Uterus (tissue), 3 donors: ENCODE measurements at regions not wholly inside any gene's neighbourhood (a gene's known extent, or its start where the extent isn't known, plus 50 kb on each side); places are given as distances from the start of the nearest gene placed in this dataset.

Experiments used
- DNase-seq, 2 donors: peaks; one replicate each; pipeline ENCODE4 v3.0.0-alpha.2; 2019 to 2020
- H3K27ac ChIP-seq, 2 donors: fragments of 200-600 bp; sonication (generic); 1 replicate in 1 of 2; 2 replicates in 1 of 2; pipeline ENCODE4 v1.5.1; 2016 to 2018
- H3K27me3 ChIP-seq, 2 donors: fragments of 200-600 bp; sonication (generic); one replicate each; pipeline ENCODE4 v1.5.1; 2018 to 2019; ENCODE audit warnings: control low read depth in 1 of 2
- H3K36me3 ChIP-seq, 2 donors: fragments of 200-600 bp; sonication (generic); one replicate each; pipeline ENCODE4 v1.5.1; 2019; ENCODE audit warnings: control low read depth in 1 of 2
- H3K4me1 ChIP-seq, 2 donors: fragments of 200-600 bp; sonication (generic); one replicate each; pipeline ENCODE4 v1.5.1; 2018 to 2019; ENCODE audit warnings: control low read depth in 1 of 2
- H3K4me3 ChIP-seq, 2 donors: fragments of 200-600 bp; sonication (generic); 1 replicate in 1 of 2; 2 replicates in 1 of 2; pipeline ENCODE4 v1.5.1; 2018 to 2019; ENCODE audit warnings: mild to moderate bottlenecking in 1 of 2
- H3K9me3 ChIP-seq, 2 donors: fragments of 200-600 bp; sonication (generic); one replicate each; pipeline ENCODE4 v1.5.1; 2019; ENCODE audit warnings: control low read depth in 1 of 2
- POLR2A ChIP-seq, 2 donors: fragments of 450-650 bp; IDR thresholded peaks; one replicate each; pipeline ENCODE4 v1.6.1; 2016; ENCODE audit warnings: antibody characterized with exemption in 2 of 2, mild to moderate bottlenecking in 1 of 2, moderate library complexity in 1 of 2
- intact Hi-C: fragments of 100-400 bp; cut with DNase I; formaldehyde crosslinking; loops from one replicate; pipeline ENCODE4 v1.15.1; 2023; ENCODE audit warnings: low total_unique reads
- TF ChIP-seq, protein P1 (sequence below), 4 experiments: fragments of 200-600 bp in 2 of 4; fragments of 450-650 bp in 2 of 4; sonication (generic) in 2 of 4; IDR thresholded peaks; one replicate each; pipeline ENCODE4 v1.5.1; 2016 to 2019; ENCODE audit warnings: antibody characterized with exemption in 4 of 4, mild to moderate bottlenecking in 2 of 4, moderate library complexity in 1 of 4
- donor health status: DM: yes; HTN: yes; CAD: no.

DNA sequence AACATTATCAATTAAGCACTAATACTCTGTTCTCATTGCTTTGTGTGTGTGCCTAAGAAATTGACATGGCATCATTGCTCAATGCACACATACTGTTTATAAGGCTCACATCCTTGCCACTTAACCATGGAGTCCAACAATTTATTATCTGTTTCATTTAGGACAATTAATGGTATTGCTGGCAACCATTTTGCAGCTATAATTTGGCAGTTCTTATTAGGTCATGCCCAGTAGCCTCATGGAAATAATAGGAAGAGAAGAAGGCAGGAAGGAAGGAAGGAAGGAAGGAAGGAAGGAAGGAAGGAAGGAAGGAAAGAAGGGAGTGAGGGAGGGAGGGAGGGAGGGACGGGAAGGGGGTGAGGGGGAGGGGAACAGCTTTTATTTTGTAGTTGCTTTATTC lies 285.5 kb upstream of the SLC24A2 start:
- Histone ChIP-seq H3K4me1 (no peaks in the 10 kb centered on the region), H3K27ac (no peak overlapping the region), H3K36me3 (no peaks in the 10 kb centered on the region), H3K4me3 (no peak overlapping the region), H3K27me3 (no peaks in the 10 kb centered on the region), H3K9me3 (no peaks in the 10 kb centered on the region)
- intact Hi-C loops = no loop called here
- TF ChIP-seq POLR2A (IDR thresholded peaks at IDR 0.05) = no peak
- TF ChIP-seq, protein P1, sequence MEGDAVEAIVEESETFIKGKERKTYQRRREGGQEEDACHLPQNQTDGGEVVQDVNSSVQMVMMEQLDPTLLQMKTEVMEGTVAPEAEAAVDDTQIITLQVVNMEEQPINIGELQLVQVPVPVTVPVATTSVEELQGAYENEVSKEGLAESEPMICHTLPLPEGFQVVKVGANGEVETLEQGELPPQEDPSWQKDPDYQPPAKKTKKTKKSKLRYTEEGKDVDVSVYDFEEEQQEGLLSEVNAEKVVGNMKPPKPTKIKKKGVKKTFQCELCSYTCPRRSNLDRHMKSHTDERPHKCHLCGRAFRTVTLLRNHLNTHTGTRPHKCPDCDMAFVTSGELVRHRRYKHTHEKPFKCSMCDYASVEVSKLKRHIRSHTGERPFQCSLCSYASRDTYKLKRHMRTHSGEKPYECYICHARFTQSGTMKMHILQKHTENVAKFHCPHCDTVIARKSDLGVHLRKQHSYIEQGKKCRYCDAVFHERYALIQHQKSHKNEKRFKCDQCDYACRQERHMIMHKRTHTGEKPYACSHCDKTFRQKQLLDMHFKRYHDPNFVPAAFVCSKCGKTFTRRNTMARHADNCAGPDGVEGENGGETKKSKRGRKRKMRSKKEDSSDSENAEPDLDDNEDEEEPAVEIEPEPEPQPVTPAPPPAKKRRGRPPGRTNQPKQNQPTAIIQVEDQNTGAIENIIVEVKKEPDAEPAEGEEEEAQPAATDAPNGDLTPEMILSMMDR (IDR thresholded peaks at IDR 0.05) = no peak
- no peak for DNase-seq

DNA sequence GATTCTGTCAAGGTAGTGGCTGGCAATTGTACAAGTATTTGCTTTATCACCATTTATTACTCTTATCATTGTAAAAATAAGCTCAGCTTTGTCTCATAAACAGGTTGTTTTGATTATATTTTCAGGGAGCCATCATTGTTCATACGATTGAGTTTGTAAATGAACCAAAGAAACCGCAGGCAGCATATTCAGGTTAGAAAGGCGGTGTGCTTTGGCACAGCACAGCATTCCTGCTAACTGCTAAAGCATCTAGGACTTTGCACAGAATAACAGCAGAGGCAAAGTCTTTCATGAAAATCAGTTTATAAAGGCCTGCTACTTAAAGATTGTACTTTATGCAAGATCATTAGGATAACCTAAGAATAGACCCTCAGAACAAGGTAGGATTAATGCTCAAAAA lies 281.5 kb upstream of the SLC24A2 start:
- Histone ChIP-seq H3K27ac (no peak overlapping the region), H3K27me3 (no peaks in the 10 kb centered on the region), H3K4me3 (no peak overlapping the region), H3K4me1 (no peaks in the 10 kb centered on the region), H3K9me3 (no peaks in the 10 kb centered on the region), H3K36me3 (no peaks in the 10 kb centered on the region)
- intact Hi-C loops = no loop called here
- no peak for DNase-seq
- TF ChIP-seq, protein P1 (IDR thresholded peaks at IDR 0.05) = no peak
- TF ChIP-seq POLR2A (IDR thresholded peaks at IDR 0.05) = no peak

DNA sequence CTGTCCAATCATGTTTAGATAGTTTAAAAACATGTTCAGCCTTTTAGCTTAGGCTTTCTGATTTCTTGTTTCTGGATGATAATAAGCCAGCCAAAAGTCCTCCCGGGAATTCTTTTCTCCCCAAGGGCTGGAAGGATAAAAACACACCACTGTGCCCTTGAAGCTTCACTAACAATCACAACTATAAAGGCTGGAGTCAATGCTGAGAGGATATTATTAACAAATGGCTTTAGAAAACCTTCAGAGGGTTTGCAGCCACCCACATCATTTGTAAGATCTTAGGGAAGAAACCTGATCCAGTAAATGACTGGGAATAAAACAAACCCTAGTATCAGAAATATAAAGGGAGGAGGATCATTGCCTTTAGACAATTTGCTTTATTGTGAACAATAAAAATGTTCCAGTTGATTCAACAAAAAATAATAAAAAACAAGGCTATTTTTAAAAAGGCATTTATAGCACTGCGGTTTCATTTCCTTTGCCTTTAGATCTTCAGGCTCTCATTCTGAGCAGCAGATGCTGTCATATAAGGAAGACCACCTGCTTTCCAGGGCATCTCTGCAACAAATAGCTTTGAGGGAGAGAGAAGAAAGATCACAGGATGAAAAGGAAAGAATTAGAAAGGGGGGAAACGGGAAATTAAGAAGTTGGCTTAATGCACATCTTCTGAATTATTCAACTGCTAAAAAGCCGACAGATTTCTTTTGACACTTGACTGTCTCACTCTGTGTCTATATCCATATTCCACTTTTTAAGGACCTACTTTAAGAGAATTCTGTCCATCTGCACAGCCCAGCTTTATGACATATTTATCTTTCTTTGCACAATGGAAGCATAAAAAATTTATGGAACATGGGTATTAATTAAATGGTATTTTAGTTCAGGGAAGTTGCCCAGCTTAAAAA lies 277.2 kb upstream of the SLC24A2 start:
- intact Hi-C loops = no loop called here
- H3K4me1 ChIP-seq = no peaks in the 10 kb centered on the region
- H3K27me3 ChIP-seq = no peaks in the 10 kb centered on the region
- TF ChIP-seq, protein P1 (IDR thresholded peaks at IDR 0.05) = no peak
- TF ChIP-seq POLR2A (IDR thresholded peaks at IDR 0.05) = no peak
- no peak for DNase-seq
- no peak overlapping the region for H3K4me3 ChIP-seq
- no peak overlapping the region for H3K27ac ChIP-seq
- H3K36me3 ChIP-seq = no peaks in the 10 kb centered on the region
- H3K9me3 ChIP-seq = no peaks in the 10 kb centered on the region

DNA sequence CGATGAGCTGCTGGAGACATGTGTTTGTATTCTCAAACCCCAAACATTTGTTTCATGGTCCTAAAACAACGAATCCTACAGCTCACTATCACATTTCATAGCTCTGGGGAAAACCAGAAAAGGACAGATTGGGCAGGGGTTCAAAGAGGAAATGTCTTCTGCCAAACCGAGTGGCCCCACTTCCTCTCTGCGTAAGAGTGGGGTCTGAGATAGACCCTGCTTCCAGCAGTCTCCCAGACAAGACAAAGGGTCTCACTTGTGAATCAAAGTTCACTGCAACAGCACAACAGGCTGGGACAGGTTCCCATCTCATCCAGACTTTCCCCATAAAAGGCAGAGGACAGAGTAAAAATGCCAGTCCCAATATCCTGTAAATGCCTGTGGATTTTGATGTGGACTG lies 276.2 kb upstream of the SLC24A2 start:
- Histone ChIP-seq H3K27me3 (no peaks in the 10 kb centered on the region), H3K4me3 (no peak overlapping the region), H3K4me1 (no peaks in the 10 kb centered on the region), H3K9me3 (no peaks in the 10 kb centered on the region), H3K27ac (no peak overlapping the region), H3K36me3 (no peaks in the 10 kb centered on the region)
- DNase-seq = no peak
- TF ChIP-seq POLR2A (IDR thresholded peaks at IDR 0.05) = no peak
- TF ChIP-seq, protein P1 (IDR thresholded peaks at IDR 0.05) = no peak
- intact Hi-C loops = no loop called here

DNA sequence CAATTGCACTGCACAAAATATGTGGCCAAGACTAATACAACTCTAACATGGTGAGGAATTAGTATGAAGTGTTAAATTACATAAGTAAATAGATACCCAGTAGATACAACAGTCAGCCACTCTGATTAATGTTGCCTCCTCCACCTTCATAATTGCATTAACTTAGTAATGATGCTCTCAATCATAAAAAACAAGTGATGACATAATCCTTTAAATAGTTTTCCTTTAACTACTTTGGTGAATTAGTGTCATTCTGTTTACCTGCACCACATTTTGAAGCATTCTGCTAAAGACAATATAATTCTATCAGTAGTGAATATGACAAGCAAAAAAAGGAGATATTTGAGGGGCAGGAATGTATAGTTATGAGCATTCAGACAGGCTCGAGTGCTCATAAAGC lies 265.9 kb upstream of the SLC24A2 start:
- H3K9me3 ChIP-seq = no peaks in the 10 kb centered on the region
- no peak overlapping the region for H3K4me3 ChIP-seq
- H3K36me3 ChIP-seq = no peaks in the 10 kb centered on the region
- no peak for DNase-seq
- no peak overlapping the region for H3K27ac ChIP-seq
- H3K27me3 ChIP-seq = no peaks in the 10 kb centered on the region
- intact Hi-C loops = no loop called here
- TF ChIP-seq, protein P1 (IDR thresholded peaks at IDR 0.05) = no peak
- no peak for TF ChIP-seq POLR2A (IDR thresholded peaks at IDR 0.05)
- no peaks in the 10 kb centered on the region for H3K4me1 ChIP-seq
